H1 (cell line): ENCODE measurements at regions not wholly inside any gene's neighbourhood (a gene's known extent, or its start where the extent isn't known, plus 50 kb on each side); places are given as distances from the start of the nearest gene placed in this dataset.
A peak's percentile ranks its signal among the peaks of the same experiment; 100 is the strongest.

Experiments
- ASH2L ChIP-seq: fragments of 200-600, 300-600 bp; sonication (generic); IDR thresholded peaks from one replicate; pipeline ENCODE4 v1.7.1; 2017; ENCODE audit warnings: low read length
- BCL11A ChIP-seq, 2 experiments: IDR thresholded peaks; one replicate each; pipeline ENCODE4 v1.6.1; 2011; ENCODE audit warnings: low read depth in 2 of 2, low read length in 2 of 2, mild to moderate bottlenecking in 2 of 2
- CTBP2 ChIP-seq: IDR thresholded peaks from 2 replicates; pipeline ENCODE4 v1.7.0; 2011; ENCODE audit warnings: borderline replicate concordance, mild to moderate bottlenecking, moderate library complexity, mixed read lengths, low read length; ENCODE audit not compliant: insufficient read depth, insufficient read length
- CTCF ChIP-seq, 3 experiments: IDR thresholded peaks; 1 replicate in 2 of 3; 2 replicates in 1 of 3; pipeline versions ENCODE4 v1.5.1 to v1.6.1; 2011; ENCODE audit warnings: low read length in 3 of 3, mild to moderate bottlenecking in 3 of 3, inconsistent platforms in 2 of 3, low read depth in 1 of 3, moderate library complexity in 1 of 3; ENCODE audit not compliant: insufficient read depth in 1 of 3; ENCODE audit errors: control extremely low read depth in 1 of 3
- EZH2 ChIP-seq: fragments of 200-600 bp; sonication (generic); IDR thresholded peaks from 2 replicates; pipeline ENCODE4 v1.7.1; 2012; ENCODE audit warnings: low read depth, mild to moderate bottlenecking, moderate library complexity, low read length, inconsistent platforms; ENCODE audit not compliant: severe bottlenecking
- GTF2F1 ChIP-seq: IDR thresholded peaks from 2 replicates; pipeline ENCODE4 v1.6.1; 2012; ENCODE audit warnings: low read depth, low read length, improper control_type of control experiment, borderline replicate concordance
- JUN ChIP-seq: IDR thresholded peaks from 2 replicates; pipeline ENCODE4 v1.6.1; 2011; ENCODE audit warnings: low read depth, mild to moderate bottlenecking, improper control_type of control experiment, low read length
- KDM1A ChIP-seq: fragments of 200-600, 300-600 bp; sonication (generic); IDR thresholded peaks from 2 replicates; pipeline ENCODE4 v1.7.1; 2016; ENCODE audit warnings: mild to moderate bottlenecking, low read length, borderline replicate concordance
- NRF1 ChIP-seq: IDR thresholded peaks from 2 replicates; pipeline ENCODE4 v1.6.1; 2011; ENCODE audit warnings: mild to moderate bottlenecking, low read depth, low read length, improper control_type of control experiment
- RAD21 ChIP-seq, 2 experiments: IDR thresholded peaks in 1 of 2; conservative IDR thresholded peaks in 1 of 2; 2 replicates each; pipeline ENCODE4 v1.6.1; 2011; ENCODE audit warnings: low read depth in 2 of 2, low read length in 2 of 2, improper control_type of control experiment in 1 of 2, inconsistent platforms in 1 of 2, mild to moderate bottlenecking in 1 of 2, moderate library complexity in 1 of 2
- RNF2 ChIP-seq: fragments of 200-900, 300-1000 bp; sonication (generic); IDR thresholded peaks from 2 replicates; pipeline ENCODE4 v1.7.1; 2016; ENCODE audit warnings: borderline replicate concordance, low read depth, mild to moderate bottlenecking, antibody characterized with exemption, low read length; ENCODE audit not compliant: poor library complexity, severe bottlenecking; ENCODE audit errors: missing control alignments
- ZNF274 ChIP-seq: IDR thresholded peaks from 2 replicates; pipeline ENCODE4 v1.7.0; 2012; ENCODE audit warnings: low read length, borderline replicate concordance; ENCODE audit errors: extremely low read depth

GRCh38 chr14:83940253-83940652 lies 1589.7 kb upstream of the FLRT2 start:
- TF ChIP-seq JUN (no peak), CTCF (IDR thresholded peaks at IDR 0.05; ENCODE audit: control extremely low read depth in 1 of 3, insufficient read depth in 1 of 3, low read depth in 1 of 3, low read length in 3 of 3) (peak in 2 of 3 experiments; percentile 9 to 19; a peak in 1 of 4 replicates), RAD21 (IDR thresholded peaks at IDR 0.05 in 1 of 2, conservative IDR thresholded peaks at IDR 0.05 in 1 of 2; ENCODE audit: low read depth in 2 of 2, low read length in 2 of 2) (peak; percentile 54 to 61), NRF1 (no peak), ZNF274 (no peak), BCL11A (IDR thresholded peaks at IDR 0.05; ENCODE audit: low read depth in 2 of 2, low read length in 2 of 2) (no peak), RNF2 (no peak), GTF2F1 (no peak), KDM1A (no peak), CTBP2 (no peak), EZH2 (no peak), ASH2L (no peak)
